K562 (cell line): ENCODE measurements at regions not wholly inside any gene's neighbourhood (a gene's known extent, or its start where the extent isn't known, plus 50 kb on each side); places are given as distances from the start of the nearest gene placed in this dataset.

Experiments used
- CTBP1 ChIP-seq: fragments of 450-650 bp; IDR thresholded peaks from 2 replicates; pipeline ENCODE4 v1.6.1; 2016; ENCODE audit warnings: borderline replicate concordance
- DNMT1 ChIP-seq: fragments of 450-650 bp; IDR thresholded peaks from 2 replicates; pipeline ENCODE4 v1.6.1; 2016; ENCODE audit warnings: antibody characterized with exemption, mild to moderate bottlenecking
- FOXJ3 ChIP-seq: sonication (generic); formaldehyde crosslinking; IDR thresholded peaks from 2 replicates; pipeline ENCODE4 v1.4.0; 2020; ENCODE audit warnings: mild to moderate bottlenecking, missing genetic modification reagents
- GTF2A2 ChIP-seq: IDR thresholded peaks from 2 replicates; pipeline ENCODE4 v1.6.1; 2016; ENCODE audit warnings: mild to moderate bottlenecking, missing genetic modification characterization, missing compliant biosample characterization
- HBP1 ChIP-seq: fragments of 450-650 bp; formaldehyde crosslinking; IDR thresholded peaks from 2 replicates; pipeline ENCODE4 v1.4.0; 2022; ENCODE audit warnings: missing genetic modification characterization
- ILK ChIP-seq: fragments of 450-650 bp; IDR thresholded peaks from 2 replicates; pipeline ENCODE4 v1.6.1; 2016; ENCODE audit warnings: missing genetic modification characterization, low read depth, mild to moderate bottlenecking, missing compliant biosample characterization, moderate library complexity, borderline replicate concordance
- PRPF4 ChIP-seq: fragments of 200-400 bp; formaldehyde crosslinking; IDR thresholded peaks from one replicate; pipeline ENCODE4 v1.6.1; 2017; ENCODE audit warnings: low read length, low read depth, mild to moderate bottlenecking; ENCODE audit not compliant: insufficient read depth, poor library complexity, severe bottlenecking
- SRSF7 ChIP-seq: fragments of 200-400 bp; formaldehyde crosslinking; optimal IDR thresholded peaks from 2 replicates; pipeline ENCODE3; 2017; ENCODE audit warnings: mild to moderate bottlenecking, low read depth, low read length
- TOE1 ChIP-seq, 2 experiments: fragments of 450-650 bp in 1 of 2; sonication (generic) in 1 of 2; formaldehyde crosslinking in 1 of 2; IDR thresholded peaks; 2 replicates each; pipeline versions ENCODE4 v1.7.1 to v1.8.0; 2016 to 2022; ENCODE audit warnings: borderline replicate concordance in 2 of 2, mild to moderate bottlenecking in 2 of 2, antibody characterized with exemption in 1 of 2, inconsistent platforms in 1 of 2, low read depth in 1 of 2, missing genetic modification reagents in 1 of 2, moderate library complexity in 1 of 2
- ZMIZ1 ChIP-seq, 2 experiments: fragments of 150-350 bp in 1 of 2; IDR thresholded peaks; 2 replicates each; pipeline ENCODE4 v1.6.1; 2012 to 2016; ENCODE audit warnings: low read depth in 2 of 2, low read length in 2 of 2, mild to moderate bottlenecking in 1 of 2, moderate library complexity in 1 of 2

- TF ChIP-seq ZMIZ1 (IDR thresholded peaks at IDR 0.05; ENCODE audit: low read depth in 2 of 2, low read length in 2 of 2) = no peak
- no peak for TF ChIP-seq SRSF7
- no peak for TF ChIP-seq DNMT1
- no peak for TF ChIP-seq CTBP1
- TF ChIP-seq FOXJ3 = no peak
- TF ChIP-seq ILK (tag) = no peak
- no peak for TF ChIP-seq TOE1 (IDR thresholded peaks at IDR 0.05; ENCODE audit: borderline replicate concordance)
- no peak for TF ChIP-seq TOE1 (CRISPR knock-in tag; IDR thresholded peaks at IDR 0.05; ENCODE audit: borderline replicate concordance, low read depth)
- no peak for TF ChIP-seq HBP1 (CRISPR knock-in tag)
- no peak for TF ChIP-seq GTF2A2 (tag)
- TF ChIP-seq PRPF4 = no peak
- TF ChIP-seq, all 486 proteins: peak for 0
Observed at GRCh38 chr19:32246006-32246405, 99.4 kb upstream of the ZNF507 start (continued).
